WERI-Rb-1 (cell line): ENCODE measurements at regions not wholly inside any gene's neighbourhood (a gene's known extent, or its start where the extent isn't known, plus 50 kb on each side); places are given as distances from the start of the nearest gene placed in this dataset.

Experiments
- DNase-seq: peaks from one replicate; pipeline ENCODE4 v3.0.0-alpha.2; 2020
- H3K27ac ChIP-seq: fragments of 250-450 bp; sonication (Bioruptor Pico); 2 replicates; pipeline ENCODE4 v1.5.1; 2020; ENCODE audit warnings: mild to moderate bottlenecking, moderate library complexity
- H3K27me3 ChIP-seq: fragments of 250-450 bp; sonication (Bioruptor Pico); 2 replicates; pipeline ENCODE4 v1.5.1; 2021; ENCODE audit warnings: mild to moderate bottlenecking, low read depth, moderate library complexity; ENCODE audit not compliant: insufficient read depth, severe bottlenecking
- H3K36me3 ChIP-seq: fragments of 250-450 bp; sonication (Bioruptor Pico); 2 replicates; pipeline ENCODE4 v1.5.1; 2020; ENCODE audit warnings: mild to moderate bottlenecking, moderate library complexity
- H3K4me3 ChIP-seq: 2 replicates; pipeline ENCODE4 v1.5.1; 2011; ENCODE audit warnings: low read depth, mild to moderate bottlenecking, control low read depth, low read length
- H3K9me3 ChIP-seq: fragments of 250-450 bp; sonication (Bioruptor Pico); 2 replicates; pipeline ENCODE4 v1.5.1; 2021; ENCODE audit warnings: mild to moderate bottlenecking, moderate library complexity; ENCODE audit not compliant: severe bottlenecking
- CTCF ChIP-seq: IDR thresholded peaks from 2 replicates; pipeline ENCODE4 v1.5.1; 2011; ENCODE audit warnings: low read depth, mild to moderate bottlenecking, control low read depth, inconsistent platforms, low read length

DNA sequence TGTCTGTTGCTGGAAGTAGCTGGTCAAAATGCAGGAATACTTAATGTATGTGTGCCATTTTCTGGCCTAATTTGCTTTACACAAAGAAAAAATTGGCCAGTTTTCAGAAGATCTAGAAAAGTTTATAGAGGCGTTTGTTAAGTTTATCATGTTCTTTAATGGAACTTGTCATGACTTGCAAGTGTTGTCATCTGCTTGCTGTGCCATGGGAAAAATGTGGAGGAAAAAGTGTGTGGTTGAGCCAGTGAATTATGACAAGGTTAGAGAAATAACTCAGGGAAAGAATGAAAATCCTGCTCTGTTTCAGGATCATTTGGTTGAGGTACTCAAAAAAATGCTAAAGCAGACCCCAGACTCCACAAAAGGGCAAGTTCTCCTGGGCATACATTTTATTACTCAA, 301.6 kb upstream of the CDH2 start:
- Histone ChIP-seq H3K4me3 (no peak overlapping the region), H3K9me3 (no peaks in the 10 kb centered on the region), H3K27ac (no peak overlapping the region), H3K36me3 (no peaks in the 10 kb centered on the region), H3K27me3 (no peaks in the 10 kb centered on the region)
- no peak for TF ChIP-seq CTCF
- DNase-seq: no peak

DNA sequence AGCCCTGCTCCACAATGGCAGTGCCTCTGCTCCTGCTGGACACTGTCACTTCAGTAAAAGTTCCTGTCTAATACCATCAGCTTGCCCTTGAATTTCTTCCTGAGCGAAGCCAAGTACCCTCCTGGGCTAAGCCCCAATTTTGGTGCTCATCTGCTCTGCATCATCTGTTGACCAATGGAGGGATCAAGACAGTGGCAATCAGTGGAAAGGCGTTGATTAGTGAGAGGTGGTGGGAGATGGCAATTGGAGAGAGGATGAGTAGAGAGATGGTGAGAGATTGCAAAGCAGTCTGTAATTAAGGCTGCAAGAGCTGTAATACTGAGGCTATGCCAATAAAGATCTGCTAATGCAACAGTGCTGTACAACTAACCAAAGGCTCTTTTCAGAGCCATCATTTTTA, 299.4 kb upstream of the CDH2 start:
- Histone ChIP-seq H3K27me3 (no peaks in the 10 kb centered on the region), H3K27ac (no peak overlapping the region), H3K36me3 (no peaks in the 10 kb centered on the region), H3K4me3 (no peak overlapping the region), H3K9me3 (no peaks in the 10 kb centered on the region)
- no peak for DNase-seq
- TF ChIP-seq CTCF: no peak

GRCh38 chr18:28469946-28470345, 293.0 kb upstream of the CDH2 start:
- Histone ChIP-seq H3K9me3 (no peaks in the 10 kb centered on the region), H3K4me3 (no peak overlapping the region), H3K36me3 (no peaks in the 10 kb centered on the region), H3K27ac (no peak overlapping the region), H3K27me3 (no peaks in the 10 kb centered on the region)
- no peak for TF ChIP-seq CTCF
- no peak for DNase-seq

- no peak overlapping the region for H3K4me3 ChIP-seq
- no peak overlapping the region for H3K27ac ChIP-seq
- H3K27me3 ChIP-seq: no peaks in the 10 kb centered on the region
- no peaks in the 10 kb centered on the region for H3K9me3 ChIP-seq
- no peak for DNase-seq
- H3K36me3 ChIP-seq: no peaks in the 10 kb centered on the region
- TF ChIP-seq CTCF: no peak
Observed at GRCh38 chr18:28468901-28469300, 292.0 kb upstream of the CDH2 start.

DNA sequence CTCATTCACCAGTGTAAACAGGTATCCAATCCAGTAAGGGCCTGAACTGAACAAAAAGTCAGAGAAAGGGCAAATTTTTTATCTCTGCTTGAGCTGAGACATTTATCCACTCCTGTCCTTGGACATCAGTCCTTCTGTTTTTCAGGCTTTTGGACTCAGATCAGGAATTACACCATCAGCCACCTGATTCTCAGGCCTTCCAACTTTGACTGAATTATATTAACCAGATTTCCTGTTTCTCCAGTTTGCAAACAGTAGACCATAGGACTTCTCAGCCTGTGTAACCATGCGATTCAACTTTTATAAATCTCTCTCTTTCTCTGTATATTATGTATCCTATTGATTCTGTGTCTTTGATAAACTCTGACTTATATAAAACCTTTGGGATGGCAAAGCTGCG, 289.3 kb upstream of the CDH2 start:
- no peak for TF ChIP-seq CTCF
- no peak overlapping the region for H3K27ac ChIP-seq

DNA sequence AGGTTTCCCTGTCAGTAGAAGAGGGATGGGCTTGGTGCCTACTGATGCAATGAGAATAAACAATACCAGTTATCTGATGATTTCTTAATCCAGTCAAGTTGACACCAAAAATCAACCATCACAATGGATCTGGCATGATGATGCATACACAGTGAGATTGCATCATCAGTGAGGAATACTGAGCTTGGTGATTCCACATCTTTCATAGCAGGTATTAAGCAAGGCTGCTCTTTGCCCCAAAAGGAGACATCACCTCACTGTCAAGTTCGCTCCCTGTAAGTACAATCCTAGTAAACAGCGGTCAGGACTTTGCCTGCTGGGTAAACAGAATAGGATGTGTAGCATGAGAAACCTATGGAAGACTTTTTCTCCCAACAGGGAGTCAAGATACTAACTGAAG, 282.7 kb upstream of the CDH2 start:
- no peaks in the 10 kb centered on the region for H3K36me3 ChIP-seq
- no peak for DNase-seq
- no peaks in the 10 kb centered on the region for H3K27me3 ChIP-seq
- no peak for TF ChIP-seq CTCF
- no peak overlapping the region for H3K4me3 ChIP-seq
- no peaks in the 10 kb centered on the region for H3K9me3 ChIP-seq
- no peak overlapping the region for H3K27ac ChIP-seq

More for the DNA sequence above, 289.3 kb upstream of the CDH2 start:
- Histone ChIP-seq H3K27me3 (no peaks in the 10 kb centered on the region), H3K4me3 (no peak overlapping the region), H3K36me3 (no peaks in the 10 kb centered on the region), H3K9me3 (no peaks in the 10 kb centered on the region)
- no peak for DNase-seq
